NB4 (cell line): ENCODE measurements at regions not wholly inside any gene's neighbourhood (a gene's known extent, or its start where the extent isn't known, plus 50 kb on each side); places are given as distances from the start of the nearest gene placed in this dataset.

ENCODE experiments used
- TF ChIP-seq, protein P1 (sequence below): IDR thresholded peaks from 2 replicates; pipeline ENCODE4 v1.6.1; 2011; ENCODE audit warnings: low read depth, low read length
- TF ChIP-seq, protein P2 (sequence below): IDR thresholded peaks from one replicate; pipeline ENCODE4 v1.5.1; 2012; ENCODE audit warnings: low read depth, low read length

DNA sequence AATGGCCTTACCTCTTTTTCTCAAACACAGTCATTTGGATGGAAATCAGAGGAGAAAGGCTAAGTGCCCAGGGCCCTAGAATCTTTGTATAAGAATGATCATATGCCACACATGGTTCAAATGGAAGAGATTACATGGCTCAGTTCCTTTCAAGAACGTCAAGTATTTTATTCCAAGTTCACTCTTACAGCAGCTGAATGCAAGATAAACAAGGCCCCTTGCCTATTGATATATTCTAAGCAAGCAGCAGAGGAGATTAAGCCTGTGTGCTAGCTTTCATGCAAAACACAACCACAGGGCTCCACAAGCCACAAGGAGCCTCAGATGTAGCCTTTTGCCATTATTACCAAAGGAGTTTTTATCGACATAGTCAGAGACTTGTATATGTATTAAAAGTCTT is 55.3 kb upstream of the SLCO6A1 start:
- TF ChIP-seq, protein P1, sequence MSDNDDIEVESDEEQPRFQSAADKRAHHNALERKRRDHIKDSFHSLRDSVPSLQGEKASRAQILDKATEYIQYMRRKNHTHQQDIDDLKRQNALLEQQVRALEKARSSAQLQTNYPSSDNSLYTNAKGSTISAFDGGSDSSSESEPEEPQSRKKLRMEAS, result no peak
- TF ChIP-seq, protein P2, sequence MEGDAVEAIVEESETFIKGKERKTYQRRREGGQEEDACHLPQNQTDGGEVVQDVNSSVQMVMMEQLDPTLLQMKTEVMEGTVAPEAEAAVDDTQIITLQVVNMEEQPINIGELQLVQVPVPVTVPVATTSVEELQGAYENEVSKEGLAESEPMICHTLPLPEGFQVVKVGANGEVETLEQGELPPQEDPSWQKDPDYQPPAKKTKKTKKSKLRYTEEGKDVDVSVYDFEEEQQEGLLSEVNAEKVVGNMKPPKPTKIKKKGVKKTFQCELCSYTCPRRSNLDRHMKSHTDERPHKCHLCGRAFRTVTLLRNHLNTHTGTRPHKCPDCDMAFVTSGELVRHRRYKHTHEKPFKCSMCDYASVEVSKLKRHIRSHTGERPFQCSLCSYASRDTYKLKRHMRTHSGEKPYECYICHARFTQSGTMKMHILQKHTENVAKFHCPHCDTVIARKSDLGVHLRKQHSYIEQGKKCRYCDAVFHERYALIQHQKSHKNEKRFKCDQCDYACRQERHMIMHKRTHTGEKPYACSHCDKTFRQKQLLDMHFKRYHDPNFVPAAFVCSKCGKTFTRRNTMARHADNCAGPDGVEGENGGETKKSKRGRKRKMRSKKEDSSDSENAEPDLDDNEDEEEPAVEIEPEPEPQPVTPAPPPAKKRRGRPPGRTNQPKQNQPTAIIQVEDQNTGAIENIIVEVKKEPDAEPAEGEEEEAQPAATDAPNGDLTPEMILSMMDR, result no peak
